Nephron (organoid): ENCODE measurements at regions not wholly inside any gene's neighbourhood (a gene's known extent, or its start where the extent isn't known, plus 50 kb on each side); places are given as distances from the start of the nearest gene placed in this dataset.

Experiments
- H3K27ac Mint-ChIP-seq, 3 experiments: 2 replicates each; pipeline ENCODE4 v1.8.0; 2020; ENCODE audit warnings: mixed read lengths in 3 of 3, mild to moderate bottlenecking in 2 of 3, moderate library complexity in 1 of 3
- H3K27me3 Mint-ChIP-seq: 2 replicates; pipeline ENCODE4 v1.8.0; 2021; ENCODE audit warnings: low read depth, mild to moderate bottlenecking, moderate library complexity, mixed read lengths
- H3K36me3 Mint-ChIP-seq: 2 replicates; pipeline ENCODE4 v1.8.0; 2020; ENCODE audit warnings: low read depth, mixed read lengths
- H3K4me1 Mint-ChIP-seq: 2 replicates; pipeline ENCODE4 v1.8.0; 2020; ENCODE audit warnings: mixed read lengths
- H3K4me3 Mint-ChIP-seq, 3 experiments: 2 replicates each; pipeline ENCODE4 v1.8.0; 2020; ENCODE audit warnings: mild to moderate bottlenecking in 3 of 3, mixed read lengths in 3 of 3, moderate library complexity in 2 of 3
- H3K9me3 Mint-ChIP-seq: 2 replicates; pipeline ENCODE4 v1.8.0; 2020; ENCODE audit warnings: mixed read lengths
- TF ChIP-seq, protein P1 (sequence below), 3 experiments: fragments of 200-600 bp; sonication (generic); IDR thresholded peaks; one replicate each; pipeline ENCODE4 v1.5.0; 2021; ENCODE audit warnings: antibody characterized with exemption in 3 of 3; ENCODE audit not compliant: unreplicated experiment in 3 of 3

DNA sequence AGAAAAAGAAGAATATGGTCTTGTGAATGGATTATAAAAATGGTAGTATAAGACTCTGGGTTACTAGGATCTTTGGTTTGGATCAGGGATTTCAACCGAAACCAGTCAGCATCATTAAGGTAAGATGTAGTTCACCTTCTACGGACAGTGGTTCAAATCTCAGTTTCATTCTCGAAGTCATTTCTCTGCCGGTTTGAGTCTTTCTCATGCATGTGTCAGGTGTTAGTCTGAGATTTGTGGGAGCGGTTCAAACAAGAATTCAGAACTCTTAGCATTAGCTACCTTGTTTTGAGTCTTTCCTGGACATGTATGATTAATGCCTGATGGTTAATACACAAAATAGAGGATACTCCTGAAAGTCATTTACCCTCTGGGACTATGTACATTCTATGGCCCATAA lies 735.9 kb upstream of the NUDT12 start:
- H3K4me3 Mint-ChIP-seq, result no peak overlapping the region
- TF ChIP-seq, protein P1, sequence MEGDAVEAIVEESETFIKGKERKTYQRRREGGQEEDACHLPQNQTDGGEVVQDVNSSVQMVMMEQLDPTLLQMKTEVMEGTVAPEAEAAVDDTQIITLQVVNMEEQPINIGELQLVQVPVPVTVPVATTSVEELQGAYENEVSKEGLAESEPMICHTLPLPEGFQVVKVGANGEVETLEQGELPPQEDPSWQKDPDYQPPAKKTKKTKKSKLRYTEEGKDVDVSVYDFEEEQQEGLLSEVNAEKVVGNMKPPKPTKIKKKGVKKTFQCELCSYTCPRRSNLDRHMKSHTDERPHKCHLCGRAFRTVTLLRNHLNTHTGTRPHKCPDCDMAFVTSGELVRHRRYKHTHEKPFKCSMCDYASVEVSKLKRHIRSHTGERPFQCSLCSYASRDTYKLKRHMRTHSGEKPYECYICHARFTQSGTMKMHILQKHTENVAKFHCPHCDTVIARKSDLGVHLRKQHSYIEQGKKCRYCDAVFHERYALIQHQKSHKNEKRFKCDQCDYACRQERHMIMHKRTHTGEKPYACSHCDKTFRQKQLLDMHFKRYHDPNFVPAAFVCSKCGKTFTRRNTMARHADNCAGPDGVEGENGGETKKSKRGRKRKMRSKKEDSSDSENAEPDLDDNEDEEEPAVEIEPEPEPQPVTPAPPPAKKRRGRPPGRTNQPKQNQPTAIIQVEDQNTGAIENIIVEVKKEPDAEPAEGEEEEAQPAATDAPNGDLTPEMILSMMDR (IDR thresholded peaks at IDR 0.05; ENCODE audit: unreplicated experiment in 3 of 3), result no peak
- H3K9me3 Mint-ChIP-seq, result no peaks in the 10 kb centered on the region
- H3K36me3 Mint-ChIP-seq, result no peaks in the 10 kb centered on the region
- no peaks in the 10 kb centered on the region for H3K4me1 Mint-ChIP-seq
- no peaks in the 10 kb centered on the region for H3K27me3 Mint-ChIP-seq
- no peak overlapping the region for H3K27ac Mint-ChIP-seq

DNA sequence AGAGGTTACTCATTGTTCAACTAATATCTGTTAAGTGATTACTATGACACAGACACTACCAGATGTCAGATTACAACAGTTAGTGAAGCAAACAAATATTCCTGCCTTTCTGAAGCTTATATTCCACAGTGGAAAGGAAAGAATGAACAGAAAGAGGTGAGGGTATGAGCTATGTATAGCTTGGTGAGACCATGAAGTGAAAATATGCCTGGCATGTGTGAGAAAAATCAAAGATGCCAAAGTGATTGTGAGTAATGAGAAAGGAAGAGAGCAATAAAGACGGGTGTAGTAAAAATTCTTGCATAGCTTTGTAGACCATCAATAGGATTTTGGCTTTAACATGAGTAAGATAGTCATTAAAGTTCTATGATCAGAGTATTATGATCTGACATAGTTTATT lies 734.5 kb upstream of the NUDT12 start:
- Mint-ChIP-seq H3K27me3 (no peaks in the 10 kb centered on the region), H3K4me1 (no peaks in the 10 kb centered on the region), H3K4me3 (no peak overlapping the region), H3K9me3 (no peaks in the 10 kb centered on the region), H3K36me3 (no peaks in the 10 kb centered on the region), H3K27ac (no peak overlapping the region)
- TF ChIP-seq, protein P1 (IDR thresholded peaks at IDR 0.05; ENCODE audit: unreplicated experiment in 3 of 3), result no peak

- Mint-ChIP-seq H3K36me3 (no peaks in the 10 kb centered on the region), H3K9me3 (no peaks in the 10 kb centered on the region), H3K4me3 (no peak overlapping the region), H3K27ac (no peak overlapping the region), H3K27me3 (no peaks in the 10 kb centered on the region), H3K4me1 (no peaks in the 10 kb centered on the region)
- TF ChIP-seq, protein P1 (IDR thresholded peaks at IDR 0.05; ENCODE audit: unreplicated experiment in 3 of 3), result no peak
Observed at GRCh38 chr5:104295991-104296390, 733.4 kb upstream of the NUDT12 start.

GRCh38 chr5:104283136-104283535 lies 720.5 kb upstream of the NUDT12 start:
- peaks cover 13% of the 10 kb centered on the region for H3K9me3 Mint-ChIP-seq
- no peaks in the 10 kb centered on the region for H3K36me3 Mint-ChIP-seq
- no peak overlapping the region for H3K4me3 Mint-ChIP-seq
- peak overlapping the region in 1 of 3 experiments; percentile 5 for H3K27ac Mint-ChIP-seq
- TF ChIP-seq, protein P1 (IDR thresholded peaks at IDR 0.05; ENCODE audit: unreplicated experiment in 3 of 3), result no peak
- no peaks in the 10 kb centered on the region for H3K27me3 Mint-ChIP-seq
- peaks cover 11% of the 10 kb centered on the region for H3K4me1 Mint-ChIP-seq

DNA sequence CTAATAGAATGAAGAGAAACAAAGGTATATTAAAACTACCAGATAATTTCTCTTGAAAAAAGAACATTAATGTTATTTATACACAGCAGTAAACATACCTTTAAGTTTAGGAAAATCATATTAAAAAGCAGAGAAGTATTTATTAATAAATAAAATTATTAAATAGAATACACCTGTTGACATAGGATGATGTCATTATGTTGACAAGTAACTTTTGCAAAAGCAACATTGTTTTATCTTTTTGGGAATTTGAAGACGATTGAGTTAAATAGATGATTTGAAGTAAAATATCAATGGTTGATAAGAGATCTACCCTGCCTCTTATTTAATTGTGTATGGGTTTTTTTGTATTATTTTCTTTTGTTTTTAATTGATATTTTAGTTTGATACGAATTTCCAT lies 711.1 kb upstream of the NUDT12 start:
- Mint-ChIP-seq H3K4me3 (no peak overlapping the region), H3K9me3 (no peaks in the 10 kb centered on the region), H3K27ac (no peak overlapping the region), H3K27me3 (no peaks in the 10 kb centered on the region), H3K4me1 (no peaks in the 10 kb centered on the region), H3K36me3 (no peaks in the 10 kb centered on the region)
- TF ChIP-seq, protein P1 (IDR thresholded peaks at IDR 0.05; ENCODE audit: unreplicated experiment in 3 of 3), result no peak

- Mint-ChIP-seq H3K4me3 (no peak overlapping the region), H3K4me1 (peaks cover 20% of the 10 kb centered on the region), H3K27ac (peak overlapping the region in 1 of 3 experiments; percentile 30), H3K36me3 (no peaks in the 10 kb centered on the region), H3K27me3 (no peaks in the 10 kb centered on the region), H3K9me3 (peaks cover 2% of the 10 kb centered on the region)
- TF ChIP-seq, protein P1 (IDR thresholded peaks at IDR 0.05; ENCODE audit: unreplicated experiment in 3 of 3), result no peak
Observed at GRCh38 chr5:104267320-104268015, 704.9 kb upstream of the NUDT12 start.
